ENCODE measurements at regions not wholly inside any gene's neighbourhood (a gene's known extent, or its start where the extent isn't known, plus 50 kb on each side); places are given as distances from the start of the nearest gene placed in this dataset.
"Not testable (repeated sequence)": the region's sequence is repeated elsewhere in the genome, so short reads cannot be mapped to it uniquely, and the experiment has no call there.

DNA sequence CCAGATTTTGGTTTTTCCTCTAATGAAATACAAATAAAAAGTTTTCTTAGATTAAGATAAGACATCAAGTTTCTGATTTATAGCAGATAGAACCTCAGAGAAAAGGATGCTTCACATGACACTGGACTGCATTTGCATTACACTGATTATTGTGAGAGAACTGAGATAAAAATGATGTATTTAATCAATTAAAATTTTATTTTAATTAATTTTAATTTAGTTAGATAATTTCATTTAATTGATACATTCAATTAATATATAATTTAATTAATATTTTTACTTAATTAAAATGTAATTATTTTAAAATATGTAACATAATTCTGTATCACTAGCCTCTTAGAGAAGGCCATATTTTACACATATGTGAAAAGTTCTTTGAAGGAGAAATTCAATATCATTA, 759.4 kb downstream of the TTLL7 start:
- H3K27ac Mint-ChIP-seq (ENCODE audit: unreplicated experiment); intact Hi-C loops (cut with micrococcal nuclease; ENCODE audit: unreplicated experiment); BruUV-seq (replicated peaks); H3K4me3 Mint-ChIP-seq (ENCODE audit: low read depth, unreplicated experiment); H3K27me3 Mint-ChIP-seq (ENCODE audit: unreplicated experiment); H3K4me1 Mint-ChIP-seq (ENCODE audit: low read depth, unreplicated experiment); DNase-seq; H3K36me3 Mint-ChIP-seq (ENCODE audit: insufficient read depth, unreplicated experiment); CTCF ChIA-PET; H3K9me3 Mint-ChIP-seq (ENCODE audit: low read depth, unreplicated experiment): not testable (repeated sequence)

DNA sequence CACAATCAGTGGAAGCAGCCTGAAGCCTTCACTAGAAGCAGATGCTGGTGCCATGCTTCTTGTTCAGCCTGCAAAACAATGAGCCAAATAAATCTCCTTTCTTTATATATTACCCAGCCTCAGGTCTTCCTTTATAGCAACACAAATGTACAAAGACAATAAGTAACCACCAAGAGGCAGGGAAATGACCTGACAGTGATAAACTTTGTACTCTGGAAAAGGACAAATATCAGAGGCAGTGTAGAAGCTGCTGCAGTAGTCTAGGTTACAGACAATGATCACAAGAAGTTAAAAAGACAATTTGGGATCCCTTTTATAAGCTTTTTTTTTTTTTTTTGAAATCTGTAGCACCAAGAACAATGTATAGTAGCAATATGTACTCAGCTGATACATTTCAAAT, 760.3 kb downstream of the TTLL7 start:
- H3K36me3 Mint-ChIP-seq (ENCODE audit: insufficient read depth, unreplicated experiment); DNase-seq; CTCF ChIA-PET; H3K27ac Mint-ChIP-seq (ENCODE audit: unreplicated experiment); BruUV-seq (replicated peaks); intact Hi-C loops (cut with micrococcal nuclease; ENCODE audit: unreplicated experiment); H3K9me3 Mint-ChIP-seq (ENCODE audit: low read depth, unreplicated experiment); H3K4me1 Mint-ChIP-seq (ENCODE audit: low read depth, unreplicated experiment); H3K4me3 Mint-ChIP-seq (ENCODE audit: low read depth, unreplicated experiment); H3K27me3 Mint-ChIP-seq (ENCODE audit: unreplicated experiment): not testable (repeated sequence)

DNA sequence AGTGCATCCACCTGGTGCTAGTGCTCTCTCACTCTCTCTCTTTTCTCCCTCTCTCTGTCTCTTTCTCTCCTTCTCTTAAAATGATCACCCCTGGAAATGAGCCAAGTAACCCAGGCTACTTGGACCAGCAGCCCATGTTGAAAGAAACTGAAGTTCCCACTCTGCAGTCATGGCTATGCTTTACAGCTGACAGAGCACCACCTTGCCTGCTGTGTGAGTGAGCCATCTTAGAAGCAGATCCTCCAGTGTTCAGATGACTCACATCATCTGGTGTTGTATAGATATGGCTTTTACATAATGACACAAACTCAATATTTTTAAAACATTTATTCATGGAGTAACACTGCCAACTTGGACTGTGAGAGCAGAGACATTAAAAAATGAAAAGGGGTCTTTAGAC, 779.1 kb downstream of the TTLL7 start:
- DNase-seq; intact Hi-C loops (cut with micrococcal nuclease; ENCODE audit: unreplicated experiment); BruUV-seq (replicated peaks); CTCF ChIA-PET; H3K4me1 Mint-ChIP-seq (ENCODE audit: low read depth, unreplicated experiment); H3K27me3 Mint-ChIP-seq (ENCODE audit: unreplicated experiment); H3K36me3 Mint-ChIP-seq (ENCODE audit: insufficient read depth, unreplicated experiment); H3K27ac Mint-ChIP-seq (ENCODE audit: unreplicated experiment); H3K4me3 Mint-ChIP-seq (ENCODE audit: low read depth, unreplicated experiment); H3K9me3 Mint-ChIP-seq (ENCODE audit: low read depth, unreplicated experiment): not testable (repeated sequence)

DNA sequence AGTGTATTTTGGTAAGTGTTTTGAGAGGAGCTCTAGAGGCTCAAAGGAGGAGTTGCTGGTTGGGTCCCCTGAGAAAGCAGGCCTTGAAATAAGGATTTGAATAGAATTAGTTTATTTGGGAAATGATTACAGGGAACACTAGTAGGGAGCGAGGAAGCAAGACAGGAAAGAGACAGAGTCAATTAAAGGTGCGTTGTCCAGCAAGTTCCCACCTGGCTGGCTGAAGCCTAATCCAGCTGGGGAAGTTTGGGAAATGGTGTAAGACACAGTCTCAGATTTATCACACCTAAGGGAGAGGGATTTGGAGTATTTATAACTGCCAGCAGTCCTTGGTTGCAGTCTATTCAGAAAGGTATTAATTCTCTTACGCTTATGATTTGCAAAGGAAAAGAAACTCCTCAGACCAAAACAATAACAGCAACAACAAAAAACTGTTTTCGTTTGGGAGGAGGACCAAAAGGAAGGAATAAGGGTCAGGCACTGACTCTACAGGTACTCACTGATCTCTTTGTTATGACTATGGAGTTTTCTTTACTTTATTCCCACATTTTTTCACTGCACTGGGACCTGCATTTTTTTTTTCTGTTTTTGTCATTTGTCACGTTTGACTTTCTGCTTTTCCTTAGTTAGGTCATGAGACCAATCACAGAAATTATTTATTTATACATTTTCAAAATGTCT, 780.8 kb downstream of the TTLL7 start:
- intact Hi-C loops (cut with micrococcal nuclease; ENCODE audit: unreplicated experiment); H3K9me3 Mint-ChIP-seq (ENCODE audit: low read depth, unreplicated experiment); H3K27ac Mint-ChIP-seq (ENCODE audit: unreplicated experiment); BruUV-seq (replicated peaks); DNase-seq; H3K4me1 Mint-ChIP-seq (ENCODE audit: low read depth, unreplicated experiment); CTCF ChIA-PET; H3K36me3 Mint-ChIP-seq (ENCODE audit: insufficient read depth, unreplicated experiment); H3K4me3 Mint-ChIP-seq (ENCODE audit: low read depth, unreplicated experiment); H3K27me3 Mint-ChIP-seq (ENCODE audit: unreplicated experiment): not testable (repeated sequence)

DNA sequence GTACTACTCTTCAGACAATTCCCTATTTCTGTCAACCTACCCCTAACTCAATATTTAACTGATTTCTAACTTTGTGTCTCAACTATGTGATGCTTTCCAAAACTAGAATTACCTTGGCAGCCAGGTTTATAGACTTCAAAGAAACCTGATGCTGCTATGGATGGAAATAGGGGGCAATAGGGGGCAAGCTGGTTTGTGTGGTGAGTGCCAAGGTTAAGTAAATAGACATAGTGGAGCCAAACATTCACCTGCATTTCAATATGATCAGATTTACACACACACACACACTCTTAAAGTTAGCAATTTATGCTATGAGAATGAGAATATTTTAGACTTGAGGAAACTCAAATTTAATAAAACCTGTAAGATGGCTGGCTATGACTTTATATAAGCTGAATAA, 784.6 kb downstream of the TTLL7 start:
- H3K4me1 Mint-ChIP-seq (ENCODE audit: low read depth, unreplicated experiment); intact Hi-C loops (cut with micrococcal nuclease; ENCODE audit: unreplicated experiment); BruUV-seq (replicated peaks); H3K9me3 Mint-ChIP-seq (ENCODE audit: low read depth, unreplicated experiment); H3K27ac Mint-ChIP-seq (ENCODE audit: unreplicated experiment); H3K27me3 Mint-ChIP-seq (ENCODE audit: unreplicated experiment); CTCF ChIA-PET; H3K4me3 Mint-ChIP-seq (ENCODE audit: low read depth, unreplicated experiment); DNase-seq; H3K36me3 Mint-ChIP-seq (ENCODE audit: insufficient read depth, unreplicated experiment): not testable (repeated sequence)

DNA sequence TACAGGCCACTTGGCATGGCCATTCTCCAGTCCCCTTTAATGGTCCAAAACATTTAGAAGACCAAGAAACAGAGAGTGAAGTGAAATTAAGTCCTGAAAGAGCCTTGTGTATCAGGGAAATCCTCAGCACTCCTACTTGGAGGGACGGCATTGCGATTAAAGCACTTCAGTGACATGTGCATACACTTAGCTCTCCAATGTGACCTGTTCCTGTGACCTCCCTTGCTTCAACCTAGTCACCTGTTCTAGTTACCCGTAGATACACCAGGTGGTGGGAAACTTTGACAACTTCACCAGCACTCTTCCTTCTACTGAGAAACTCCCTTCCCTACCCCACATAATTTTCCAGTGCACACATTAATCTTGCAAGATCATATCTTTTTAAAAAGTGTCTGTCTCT, 785.3 kb downstream of the TTLL7 start:
- intact Hi-C loops (cut with micrococcal nuclease; ENCODE audit: unreplicated experiment); H3K36me3 Mint-ChIP-seq (ENCODE audit: insufficient read depth, unreplicated experiment); H3K4me1 Mint-ChIP-seq (ENCODE audit: low read depth, unreplicated experiment): not testable (repeated sequence)

DNA sequence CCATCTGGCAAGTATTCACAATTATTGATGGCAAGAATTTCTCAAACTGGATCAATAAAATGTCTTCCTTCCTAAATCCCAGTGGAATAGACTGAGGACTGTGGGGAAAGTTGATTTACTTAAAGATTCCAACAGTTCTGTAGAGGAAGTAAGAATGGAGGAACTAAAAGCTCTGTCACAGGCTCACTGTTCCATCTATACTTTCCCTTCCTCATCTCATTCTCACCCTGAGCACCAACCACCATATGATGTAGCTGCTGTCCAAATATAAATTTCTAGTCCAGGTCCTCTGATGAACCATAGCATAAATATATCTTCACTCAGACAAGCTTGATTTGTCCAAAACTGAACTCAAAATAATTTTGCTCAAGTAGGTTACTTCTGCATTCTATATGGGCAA, 786.9 kb downstream of the TTLL7 start:
- CTCF ChIA-PET; H3K27ac Mint-ChIP-seq (ENCODE audit: unreplicated experiment); H3K36me3 Mint-ChIP-seq (ENCODE audit: insufficient read depth, unreplicated experiment); intact Hi-C loops (cut with micrococcal nuclease; ENCODE audit: unreplicated experiment); H3K27me3 Mint-ChIP-seq (ENCODE audit: unreplicated experiment); BruUV-seq (replicated peaks); H3K9me3 Mint-ChIP-seq (ENCODE audit: low read depth, unreplicated experiment); H3K4me3 Mint-ChIP-seq (ENCODE audit: low read depth, unreplicated experiment); H3K4me1 Mint-ChIP-seq (ENCODE audit: low read depth, unreplicated experiment); DNase-seq: not testable (repeated sequence)

More for the DNA sequence above, 785.3 kb downstream of the TTLL7 start:
- DNase-seq; H3K27me3 Mint-ChIP-seq (ENCODE audit: unreplicated experiment); BruUV-seq (replicated peaks); H3K9me3 Mint-ChIP-seq (ENCODE audit: low read depth, unreplicated experiment); H3K27ac Mint-ChIP-seq (ENCODE audit: unreplicated experiment); H3K4me3 Mint-ChIP-seq (ENCODE audit: low read depth, unreplicated experiment); CTCF ChIA-PET: not testable (repeated sequence)

DNA sequence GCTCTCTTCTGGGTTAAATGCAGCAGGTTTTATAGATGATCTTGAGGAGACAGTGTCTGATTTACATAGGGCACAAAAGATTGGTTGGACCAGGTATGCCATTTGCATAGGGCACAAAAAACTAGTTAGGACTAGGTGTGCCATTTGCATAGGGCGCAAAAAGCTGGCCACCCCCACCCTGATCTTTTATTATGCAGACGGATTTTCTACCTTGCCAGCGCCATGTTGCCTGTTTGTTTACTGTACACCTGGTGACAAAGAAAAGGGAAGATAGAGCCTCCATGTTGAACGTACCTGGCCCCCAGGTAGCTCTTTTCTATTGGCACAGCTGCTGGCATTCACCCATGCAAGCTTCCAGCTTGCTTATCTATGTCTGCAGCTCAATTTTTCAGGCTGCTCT, 790.4 kb downstream of the TTLL7 start:
- DNase-seq; H3K4me1 Mint-ChIP-seq (ENCODE audit: low read depth, unreplicated experiment); intact Hi-C loops (cut with micrococcal nuclease; ENCODE audit: unreplicated experiment); H3K27ac Mint-ChIP-seq (ENCODE audit: unreplicated experiment); CTCF ChIA-PET; H3K36me3 Mint-ChIP-seq (ENCODE audit: insufficient read depth, unreplicated experiment); H3K4me3 Mint-ChIP-seq (ENCODE audit: low read depth, unreplicated experiment); BruUV-seq (replicated peaks); H3K9me3 Mint-ChIP-seq (ENCODE audit: low read depth, unreplicated experiment); H3K27me3 Mint-ChIP-seq (ENCODE audit: unreplicated experiment): not testable (repeated sequence)

DNA sequence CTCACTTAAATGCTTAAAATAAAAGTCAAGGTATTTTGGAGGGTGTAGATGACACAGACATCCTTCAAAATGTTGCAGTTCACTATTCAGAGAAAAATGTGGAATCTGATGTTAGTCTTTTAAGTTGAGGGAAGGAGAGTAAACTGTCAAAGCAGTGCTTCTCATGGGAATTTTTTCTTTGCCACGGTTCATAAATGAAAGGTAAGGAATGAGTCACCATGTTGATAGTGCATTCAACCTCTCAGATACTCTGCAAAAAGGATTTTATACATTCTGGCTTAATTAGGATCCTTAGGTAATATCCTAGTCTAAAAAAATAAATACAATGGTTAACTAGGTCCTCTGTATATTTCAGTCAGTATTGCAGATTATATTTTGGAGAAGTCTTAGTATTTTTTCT, 804.3 kb downstream of the TTLL7 start:
- H3K27me3 Mint-ChIP-seq (ENCODE audit: unreplicated experiment); DNase-seq; H3K9me3 Mint-ChIP-seq (ENCODE audit: low read depth, unreplicated experiment); BruUV-seq (replicated peaks); H3K36me3 Mint-ChIP-seq (ENCODE audit: insufficient read depth, unreplicated experiment); H3K4me3 Mint-ChIP-seq (ENCODE audit: low read depth, unreplicated experiment); intact Hi-C loops (cut with micrococcal nuclease; ENCODE audit: unreplicated experiment); H3K4me1 Mint-ChIP-seq (ENCODE audit: low read depth, unreplicated experiment); H3K27ac Mint-ChIP-seq (ENCODE audit: unreplicated experiment): not testable (repeated sequence)
- CTCF ChIA-PET, result interaction anchor here (0.7 kb wide), 1 partner anchor 208 kb away, joined by 5 read pairs; no protein-coding TSS in a partner anchor

DNA sequence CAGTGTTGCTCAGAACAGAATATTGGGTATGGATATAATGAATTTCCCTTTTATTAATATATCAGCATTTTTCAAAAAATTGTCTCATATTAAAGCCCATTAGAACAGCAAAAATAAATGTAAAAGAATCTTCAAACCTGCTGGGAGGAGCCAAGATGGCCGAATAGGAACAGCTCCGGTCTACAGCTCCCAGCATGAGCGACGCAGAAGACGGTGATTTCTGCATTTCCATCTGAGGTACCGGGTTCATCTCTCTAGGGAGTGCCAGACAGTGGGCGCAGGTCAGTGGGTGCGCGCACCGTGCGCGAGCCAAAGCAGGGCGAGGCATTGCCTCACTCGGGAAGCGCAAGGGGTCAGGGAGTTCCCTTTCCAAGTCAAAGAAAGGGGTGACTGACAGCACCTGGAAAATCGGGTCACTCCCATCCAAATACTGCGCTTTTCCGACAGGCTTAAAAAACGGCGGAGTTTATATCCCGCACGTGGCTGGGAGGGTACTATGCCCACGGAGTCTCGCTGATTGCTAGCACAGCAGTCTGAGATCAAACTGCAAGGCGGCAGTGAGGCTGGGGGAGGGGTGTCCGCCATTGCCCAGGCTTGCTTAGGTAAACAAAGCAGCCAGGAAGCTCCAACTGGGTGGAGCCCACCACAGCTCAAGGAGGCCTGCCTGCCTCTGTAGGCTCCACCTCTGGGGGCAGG, 816.8 kb downstream of the TTLL7 start:
- DNase-seq; intact Hi-C loops (cut with micrococcal nuclease; ENCODE audit: unreplicated experiment); H3K36me3 Mint-ChIP-seq (ENCODE audit: insufficient read depth, unreplicated experiment); CTCF ChIA-PET; BruUV-seq (replicated peaks); H3K9me3 Mint-ChIP-seq (ENCODE audit: low read depth, unreplicated experiment); H3K27me3 Mint-ChIP-seq (ENCODE audit: unreplicated experiment); H3K4me1 Mint-ChIP-seq (ENCODE audit: low read depth, unreplicated experiment); H3K27ac Mint-ChIP-seq (ENCODE audit: unreplicated experiment); H3K4me3 Mint-ChIP-seq (ENCODE audit: low read depth, unreplicated experiment): not testable (repeated sequence)
